Neural progenitor cell (in vitro differentiated cells): ENCODE measurements at regions not wholly inside any gene's neighbourhood (a gene's known extent, or its start where the extent isn't known, plus 50 kb on each side); places are given as distances from the start of the nearest gene placed in this dataset.

ENCODE experiments used
- DNase-seq: peaks from one replicate; pipeline ENCODE4 v3.0.0-alpha.2; 2016; ENCODE audit warnings: low spot score
- H2AFZ ChIP-seq: fragments of 200-600 bp; sonication (generic); replicated peaks from 2 replicates; pipeline ENCODE4 v1.6.1; 2016; ENCODE audit warnings: antibody characterized with exemption
- H3F3A ChIP-seq: fragments of 200-600 bp; sonication (generic); 2 replicates; pipeline ENCODE4 v1.6.1; 2016; ENCODE audit warnings: antibody characterized with exemption, low read depth
- H3K27ac ChIP-seq: fragments of 200-600 bp; sonication (generic); 2 replicates; pipeline ENCODE4 v1.5.1; 2016; ENCODE audit warnings: mild to moderate bottlenecking
- H3K27me3 ChIP-seq: fragments of 200-600 bp; sonication (generic); 2 replicates; pipeline ENCODE4 v1.6.1; 2016; ENCODE audit warnings: mild to moderate bottlenecking, moderate library complexity
- H3K36me3 ChIP-seq: fragments of 200-600 bp; sonication (generic); 2 replicates; pipeline ENCODE4 v1.5.1; 2016
- H3K4me1 ChIP-seq: fragments of 200-600 bp; sonication (generic); 2 replicates; pipeline ENCODE4 v1.6.1; 2016; ENCODE audit warnings: mixed run types
- H3K4me2 ChIP-seq: fragments of 200-600 bp; sonication (generic); 2 replicates; pipeline ENCODE4 v1.6.1; 2016
- H3K4me3 ChIP-seq: fragments of 200-600 bp; sonication (generic); 2 replicates; pipeline ENCODE4 v1.5.1; 2016
- H3K79me2 ChIP-seq: fragments of 200-600 bp; sonication (generic); 2 replicates; pipeline ENCODE4 v1.6.1; 2016; ENCODE audit warnings: low read depth
- H3K9ac ChIP-seq: fragments of 200-600 bp; sonication (generic); 2 replicates; pipeline ENCODE4 v1.6.1; 2016
- H3K9me3 ChIP-seq: fragments of 200-600 bp; sonication (generic); 2 replicates; pipeline ENCODE4 v1.5.1; 2016; ENCODE audit warnings: low read depth
- H4K20me1 ChIP-seq: fragments of 200-600 bp; sonication (generic); 2 replicates; pipeline ENCODE4 v1.6.1; 2016; ENCODE audit warnings: low read depth
- H3K27ac Mint-ChIP-seq: 3 replicates; pipeline ENCODE4 v1.8.0; 2021; ENCODE audit warnings: mixed read lengths
- H3K27me3 Mint-ChIP-seq: 2 replicates; pipeline ENCODE4 v1.8.0; 2022; ENCODE audit warnings: low read depth, mild to moderate bottlenecking, inconsistent platforms, moderate library complexity, mixed read lengths; ENCODE audit not compliant: insufficient read depth
- H3K36me3 Mint-ChIP-seq: 3 replicates; pipeline ENCODE4 v1.8.0; 2021; ENCODE audit warnings: mixed read lengths
- H3K4me1 Mint-ChIP-seq: 3 replicates; pipeline ENCODE4 v1.8.0; 2021; ENCODE audit warnings: mixed read lengths
- H3K4me3 Mint-ChIP-seq: 3 replicates; pipeline ENCODE4 v1.8.0; 2021; ENCODE audit warnings: mild to moderate bottlenecking, moderate library complexity, mixed read lengths
- H3K9me3 Mint-ChIP-seq: 3 replicates; pipeline ENCODE4 v1.8.0; 2020; ENCODE audit warnings: mixed read lengths
- EZH2 ChIP-seq: fragments of 200-600 bp; sonication (generic); IDR thresholded peaks from 2 replicates; pipeline ENCODE4 v1.6.1; 2017; ENCODE audit warnings: antibody characterized with exemption, mild to moderate bottlenecking, moderate library complexity
- EZH2phosphoT487 ChIP-seq: fragments of 200-600 bp; sonication (generic); IDR thresholded peaks from 2 replicates; pipeline ENCODE4 v1.6.1; 2017; ENCODE audit warnings: antibody characterized with exemption
- TF ChIP-seq, protein P1 (sequence below): fragments of 200-600 bp; sonication (generic); IDR thresholded peaks from 2 replicates; pipeline ENCODE4 v1.5.1; 2017; ENCODE audit warnings: antibody characterized with exemption, mild to moderate bottlenecking

- H3K4me3 ChIP-seq, result no peak overlapping the region
- H4K20me1 ChIP-seq, result no peaks in the 10 kb centered on the region
- no peak for TF ChIP-seq EZH2
- TF ChIP-seq, protein P1, sequence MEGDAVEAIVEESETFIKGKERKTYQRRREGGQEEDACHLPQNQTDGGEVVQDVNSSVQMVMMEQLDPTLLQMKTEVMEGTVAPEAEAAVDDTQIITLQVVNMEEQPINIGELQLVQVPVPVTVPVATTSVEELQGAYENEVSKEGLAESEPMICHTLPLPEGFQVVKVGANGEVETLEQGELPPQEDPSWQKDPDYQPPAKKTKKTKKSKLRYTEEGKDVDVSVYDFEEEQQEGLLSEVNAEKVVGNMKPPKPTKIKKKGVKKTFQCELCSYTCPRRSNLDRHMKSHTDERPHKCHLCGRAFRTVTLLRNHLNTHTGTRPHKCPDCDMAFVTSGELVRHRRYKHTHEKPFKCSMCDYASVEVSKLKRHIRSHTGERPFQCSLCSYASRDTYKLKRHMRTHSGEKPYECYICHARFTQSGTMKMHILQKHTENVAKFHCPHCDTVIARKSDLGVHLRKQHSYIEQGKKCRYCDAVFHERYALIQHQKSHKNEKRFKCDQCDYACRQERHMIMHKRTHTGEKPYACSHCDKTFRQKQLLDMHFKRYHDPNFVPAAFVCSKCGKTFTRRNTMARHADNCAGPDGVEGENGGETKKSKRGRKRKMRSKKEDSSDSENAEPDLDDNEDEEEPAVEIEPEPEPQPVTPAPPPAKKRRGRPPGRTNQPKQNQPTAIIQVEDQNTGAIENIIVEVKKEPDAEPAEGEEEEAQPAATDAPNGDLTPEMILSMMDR, result no peak
- TF ChIP-seq EZH2phosphoT487, result no peak
- no peak for DNase-seq
- no peaks in the 10 kb centered on the region for H3K36me3 ChIP-seq
- H3K27me3 ChIP-seq, result no peaks in the 10 kb centered on the region
- Mint-ChIP-seq H3K4me1 (peaks cover 5% of the 10 kb centered on the region), H3K27me3 (peaks cover 2% of the 10 kb centered on the region), H3K36me3 (peaks cover 2% of the 10 kb centered on the region), H3K27ac (no peak overlapping the region), H3K4me3 (no peak overlapping the region), H3K9me3 (peaks cover 24% of the 10 kb centered on the region)
- H3F3A ChIP-seq, result no peaks in the 10 kb centered on the region
- no peaks in the 10 kb centered on the region for H3K4me1 ChIP-seq
- H2AFZ ChIP-seq, result no peak overlapping the region
- H3K9ac ChIP-seq, result no peak overlapping the region
- no peaks in the 10 kb centered on the region for H3K79me2 ChIP-seq
- peaks cover 7% of the 10 kb centered on the region for H3K9me3 ChIP-seq
- no peak overlapping the region for H3K4me2 ChIP-seq
- no peak overlapping the region for H3K27ac ChIP-seq
Observed at GRCh38 chr1:221327954-221328353, 413.9 kb downstream of the DUSP10 start.

DNA sequence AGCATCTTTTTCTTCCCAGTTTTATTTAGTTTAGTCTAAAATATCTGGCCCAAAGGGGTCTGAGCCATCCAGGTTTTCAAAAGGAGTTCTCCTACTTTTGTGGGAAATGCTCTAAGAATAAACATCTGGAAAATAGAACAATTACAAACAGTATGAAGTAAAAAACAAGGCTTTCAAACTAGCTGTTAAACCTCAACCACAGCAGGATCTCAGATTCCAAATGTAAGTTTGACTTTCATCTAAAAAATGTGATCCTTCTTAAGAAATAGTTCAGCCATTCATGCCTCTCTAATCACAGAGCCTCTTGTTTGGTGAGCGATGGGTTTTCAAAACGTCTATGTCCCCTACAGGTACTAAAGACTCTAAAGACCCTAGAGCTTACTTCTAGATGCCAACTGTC is 413.5 kb downstream of the DUSP10 start:
- no peak overlapping the region for H3K4me3 Mint-ChIP-seq
- no peak overlapping the region for H3K9ac ChIP-seq
- H3K4me2 ChIP-seq, result no peak overlapping the region
- H3K9me3 Mint-ChIP-seq, result peaks cover 24% of the 10 kb centered on the region
- DNase-seq, result no peak
- H3F3A ChIP-seq, result no peaks in the 10 kb centered on the region
- no peaks in the 10 kb centered on the region for H3K27me3 ChIP-seq
- no peak overlapping the region for H3K4me3 ChIP-seq
- no peaks in the 10 kb centered on the region for H3K36me3 ChIP-seq
- peaks cover 5% of the 10 kb centered on the region for H3K4me1 Mint-ChIP-seq
- TF ChIP-seq EZH2phosphoT487, result no peak
- TF ChIP-seq, protein P1, result no peak
- no peak for TF ChIP-seq EZH2
- no peak overlapping the region for H2AFZ ChIP-seq
- H3K79me2 ChIP-seq, result no peaks in the 10 kb centered on the region
- H3K36me3 Mint-ChIP-seq, result peaks cover 2% of the 10 kb centered on the region
- peaks cover 2% of the 10 kb centered on the region for H3K27me3 Mint-ChIP-seq
- peaks cover 7% of the 10 kb centered on the region for H3K9me3 ChIP-seq
- H3K4me1 ChIP-seq, result no peaks in the 10 kb centered on the region
- H3K27ac ChIP-seq, result no peak overlapping the region
- no peak overlapping the region for H3K27ac Mint-ChIP-seq
- no peaks in the 10 kb centered on the region for H4K20me1 ChIP-seq

GRCh38 chr1:221331273-221332183 is 410.4 kb downstream of the DUSP10 start:
- no peak overlapping the region for H3K9ac ChIP-seq
- peaks cover 7% of the 10 kb centered on the region for H3K9me3 ChIP-seq
- H3F3A ChIP-seq, result no peaks in the 10 kb centered on the region
- H3K36me3 ChIP-seq, result no peaks in the 10 kb centered on the region
- DNase-seq, result no peak
- H3K4me2 ChIP-seq, result no peak overlapping the region
- Mint-ChIP-seq H3K4me3 (no peak overlapping the region), H3K27ac (no peak overlapping the region), H3K36me3 (peaks cover 2% of the 10 kb centered on the region), H3K4me1 (peaks cover 22% of the 10 kb centered on the region), H3K9me3 (peaks cover 28% of the 10 kb centered on the region), H3K27me3 (peaks cover 2% of the 10 kb centered on the region)
- TF ChIP-seq, protein P1, result no peak
- no peak for TF ChIP-seq EZH2phosphoT487
- TF ChIP-seq EZH2, result no peak
- peaks cover 5% of the 10 kb centered on the region for H3K4me1 ChIP-seq
- H4K20me1 ChIP-seq, result no peaks in the 10 kb centered on the region
- H3K79me2 ChIP-seq, result no peaks in the 10 kb centered on the region
- H3K4me3 ChIP-seq, result no peak overlapping the region
- H3K27ac ChIP-seq, result no peak overlapping the region
- H3K27me3 ChIP-seq, result no peaks in the 10 kb centered on the region
- H2AFZ ChIP-seq, result no peak overlapping the region
